ENCODE measurements at regions not wholly inside any gene's neighbourhood (a gene's known extent, or its start where the extent isn't known, plus 50 kb on each side); places are given as distances from the start of the nearest gene placed in this dataset.

GRCh38 chr2:57567245-57567644 is 479.4 kb upstream of the VRK2 start:
- TF ChIP-seq SIRT6 (IDR thresholded peaks at IDR 0.05; ENCODE audit: low read length) (no peak), CHD2 (IDR thresholded peaks at IDR 0.05; ENCODE audit: low read length) (no peak), EP300 (IDR thresholded peaks at IDR 0.05; ENCODE audit: borderline replicate concordance in 1 of 2, low read depth in 2 of 2, low read length in 2 of 2) (no peak), KDM1A (IDR thresholded peaks at IDR 0.05; ENCODE audit: borderline replicate concordance, low read length) (no peak), TBP (IDR thresholded peaks at IDR 0.05; ENCODE audit: low read depth, low read length) (no peak), RBBP5 (IDR thresholded peaks at IDR 0.05; ENCODE audit: borderline replicate concordance, low read depth, low read length) (no peak), PHF8 (conservative IDR thresholded peaks at IDR 0.05; ENCODE audit: low read depth, low read length) (no peak)
- Histone ChIP-seq H4K8ac (ENCODE audit: extremely low read depth, insufficient read depth, low read length) (no peak overlapping the region), H3K4me3 (ENCODE audit: extremely low read depth in 1 of 4, insufficient read depth in 2 of 4, low read depth in 3 of 4, low read length in 4 of 4) (no peak overlapping the region), H4K20me1 (replicated peaks in 1 of 2; ENCODE audit: control insufficient read depth in 1 of 2, insufficient read depth in 2 of 2, low read length in 2 of 2) (no peaks in the 10 kb centered on the region), H3K23me2 (ENCODE audit: low read depth, low read length) (no peaks in the 10 kb centered on the region), H3K9ac (replicated peaks in 1 of 4; ENCODE audit: extremely low read depth in 1 of 4, low read depth in 3 of 4, low read length in 3 of 4) (no peak overlapping the region), H2BK5ac (ENCODE audit: low read depth, low read length) (no peak overlapping the region), H3K27ac (ENCODE audit: low read depth, low read length) (no peak overlapping the region), H3K14ac (ENCODE audit: insufficient read length) (no peak overlapping the region), H3K27me3 (replicated peaks in 1 of 4; ENCODE audit: control insufficient read depth in 3 of 4, extremely low read depth in 1 of 4, insufficient read depth in 3 of 4, low read length in 3 of 4) (no peaks in the 10 kb centered on the region), H4K5ac (ENCODE audit: insufficient read length, low read depth, low read length) (no peak overlapping the region), H3K79me2 (ENCODE audit: control insufficient read depth in 1 of 2, insufficient read depth in 2 of 2, low read length in 2 of 2) (no peaks in the 10 kb centered on the region), H3K36me3 (ENCODE audit: control insufficient read depth in 2 of 4, insufficient read depth in 4 of 4, low read length in 3 of 4) (no peaks in the 10 kb centered on the region), H3K79me1 (ENCODE audit: low read depth, low read length) (no peaks in the 10 kb centered on the region), H2BK20ac (ENCODE audit: low read length) (no peak overlapping the region), H3K9me3 (ENCODE audit: insufficient read depth in 2 of 2, low read depth in 1 of 2, low read length in 1 of 2) (no peaks in the 10 kb centered on the region), H3K4me1 (replicated peaks in 1 of 4; ENCODE audit: control insufficient read depth in 3 of 4, insufficient read depth in 4 of 4, low read length in 3 of 4) (no peaks in the 10 kb centered on the region), H2BK120ac (replicated peaks; ENCODE audit: low read depth, low read length) (no peak overlapping the region), H3K4ac (replicated peaks; ENCODE audit: insufficient read length, low read depth, low read length) (no peak overlapping the region), H2BK15ac (ENCODE audit: low read length) (no peak overlapping the region), H2AK5ac (ENCODE audit: low read depth, low read length) (no peak overlapping the region), H3K18ac (ENCODE audit: extremely low read depth, low read length) (no peak overlapping the region), H3K23ac (ENCODE audit: insufficient read length) (no peak overlapping the region), H4K91ac (replicated peaks; ENCODE audit: insufficient read length, low read length) (no peak overlapping the region), H3K56ac (replicated peaks; ENCODE audit: insufficient read length, low read depth, low read length) (no peak overlapping the region), H2AFZ (ENCODE audit: low read length) (no peak overlapping the region), H3K4me2 (ENCODE audit: insufficient read depth in 1 of 2, low read depth in 2 of 2, low read length in 2 of 2) (no peak overlapping the region), H2BK12ac (ENCODE audit: low read depth, low read length) (no peak overlapping the region)
- ChIA-PET CTCF (ENCODE audit: partially characterized antibody) (no interaction called here), POLR2A (ENCODE audit: partially characterized antibody) (no interaction called here)
- DNase-seq (ENCODE audit: low read depth in 1 of 2, low spot score in 2 of 2) (no peak), FAIRE-seq (no peak)

Measured in H1 (cell line).